SK-N-SH treated with all-trans-retinoic acid at 6 μM for 48 hours (cell line): ENCODE measurements at regions not wholly inside any gene's neighbourhood (a gene's known extent, or its start where the extent isn't known, plus 50 kb on each side); places are given as distances from the start of the nearest gene placed in this dataset.

Experiments used
- BACH2 ChIP-seq: fragments of 250-450 bp; sonication (Bioruptor Pico); IDR thresholded peaks from 2 replicates; pipeline ENCODE4 v1.9.0; 2021; ENCODE audit warnings: mild to moderate bottlenecking, borderline replicate concordance
- CSRNP3 ChIP-seq: fragments of 250-450 bp; sonication (Bioruptor Pico); IDR thresholded peaks from 2 replicates; pipeline ENCODE4 v1.5.1; 2021; ENCODE audit warnings: mild to moderate bottlenecking, moderate library complexity
- ESRRG ChIP-seq: fragments of 250-450 bp; sonication (Bioruptor Pico); IDR thresholded peaks from 2 replicates; pipeline ENCODE4 v1.6.1; 2021; ENCODE audit warnings: mild to moderate bottlenecking
- TSHZ2 ChIP-seq: fragments of 250-450 bp; sonication (Bioruptor Pico); IDR thresholded peaks from 2 replicates; pipeline ENCODE4 v1.5.0; 2020; ENCODE audit warnings: mild to moderate bottlenecking, moderate library complexity
- ZFP3 ChIP-seq: fragments of 250-450 bp; sonication (Bioruptor Pico); IDR thresholded peaks from 2 replicates; pipeline ENCODE4 v1.5.0; 2020; ENCODE audit warnings: mild to moderate bottlenecking, moderate library complexity
- ZFP30 ChIP-seq: fragments of 450-650 bp; formaldehyde crosslinking; IDR thresholded peaks from 2 replicates; pipeline ENCODE4 v1.5.0; 2022; ENCODE audit warnings: mild to moderate bottlenecking, moderate library complexity
- TF ChIP-seq, protein P1 (sequence below): fragments of 250-450 bp; sonication (Bioruptor Pico); IDR thresholded peaks from 2 replicates; pipeline ENCODE4 v1.8.0; 2020; ENCODE audit warnings: mild to moderate bottlenecking, moderate library complexity, borderline replicate concordance
- TF ChIP-seq, protein P2 (sequence below): fragments of 250-450 bp; sonication (Bioruptor Pico); IDR thresholded peaks from 2 replicates; pipeline ENCODE4 v1.5.1; 2020; ENCODE audit warnings: low read depth, mild to moderate bottlenecking, moderate library complexity

DNA sequence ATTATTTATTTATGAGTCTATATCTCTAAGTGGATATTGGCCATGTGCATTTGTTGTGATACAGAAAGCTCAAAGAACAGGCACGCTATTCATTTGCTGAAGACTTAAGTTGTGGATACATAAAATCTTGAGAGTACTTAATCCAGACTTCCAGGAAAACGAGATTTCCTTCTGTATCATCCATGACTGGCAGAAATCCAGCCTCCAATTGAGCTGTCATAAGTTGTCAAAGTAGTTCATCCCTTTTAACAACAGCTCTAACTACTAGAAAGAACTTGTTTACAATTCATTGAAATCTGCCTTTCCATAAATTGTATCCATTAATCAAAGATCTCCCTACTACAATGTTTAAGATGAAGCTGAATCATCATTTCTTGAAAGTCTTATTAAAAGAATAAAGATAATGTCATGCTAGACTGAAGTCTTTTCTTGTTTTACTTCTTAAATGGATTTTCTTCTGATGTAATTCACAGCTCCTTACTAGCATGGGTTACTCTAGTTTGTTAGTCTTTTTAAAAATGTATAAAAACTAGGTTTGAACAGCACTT lies 447.3 kb upstream of the CITED2 start:
- TF ChIP-seq, protein P1, sequence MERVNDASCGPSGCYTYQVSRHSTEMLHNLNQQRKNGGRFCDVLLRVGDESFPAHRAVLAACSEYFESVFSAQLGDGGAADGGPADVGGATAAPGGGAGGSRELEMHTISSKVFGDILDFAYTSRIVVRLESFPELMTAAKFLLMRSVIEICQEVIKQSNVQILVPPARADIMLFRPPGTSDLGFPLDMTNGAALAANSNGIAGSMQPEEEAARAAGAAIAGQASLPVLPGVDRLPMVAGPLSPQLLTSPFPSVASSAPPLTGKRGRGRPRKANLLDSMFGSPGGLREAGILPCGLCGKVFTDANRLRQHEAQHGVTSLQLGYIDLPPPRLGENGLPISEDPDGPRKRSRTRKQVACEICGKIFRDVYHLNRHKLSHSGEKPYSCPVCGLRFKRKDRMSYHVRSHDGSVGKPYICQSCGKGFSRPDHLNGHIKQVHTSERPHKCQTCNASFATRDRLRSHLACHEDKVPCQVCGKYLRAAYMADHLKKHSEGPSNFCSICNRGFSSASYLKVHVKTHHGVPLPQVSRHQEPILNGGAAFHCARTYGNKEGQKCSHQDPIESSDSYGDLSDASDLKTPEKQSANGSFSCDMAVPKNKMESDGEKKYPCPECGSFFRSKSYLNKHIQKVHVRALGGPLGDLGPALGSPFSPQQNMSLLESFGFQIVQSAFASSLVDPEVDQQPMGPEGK (CRISPR knock-in tag): no peak
- TF ChIP-seq ESRRG (CRISPR knock-in tag): no peak
- TF ChIP-seq BACH2 (CRISPR knock-in tag): no peak
- TF ChIP-seq ZFP30: no peak
- no peak for TF ChIP-seq ZFP3 (CRISPR knock-in tag)
- TF ChIP-seq TSHZ2: no peak
- TF ChIP-seq CSRNP3: no peak
- TF ChIP-seq, protein P2, sequence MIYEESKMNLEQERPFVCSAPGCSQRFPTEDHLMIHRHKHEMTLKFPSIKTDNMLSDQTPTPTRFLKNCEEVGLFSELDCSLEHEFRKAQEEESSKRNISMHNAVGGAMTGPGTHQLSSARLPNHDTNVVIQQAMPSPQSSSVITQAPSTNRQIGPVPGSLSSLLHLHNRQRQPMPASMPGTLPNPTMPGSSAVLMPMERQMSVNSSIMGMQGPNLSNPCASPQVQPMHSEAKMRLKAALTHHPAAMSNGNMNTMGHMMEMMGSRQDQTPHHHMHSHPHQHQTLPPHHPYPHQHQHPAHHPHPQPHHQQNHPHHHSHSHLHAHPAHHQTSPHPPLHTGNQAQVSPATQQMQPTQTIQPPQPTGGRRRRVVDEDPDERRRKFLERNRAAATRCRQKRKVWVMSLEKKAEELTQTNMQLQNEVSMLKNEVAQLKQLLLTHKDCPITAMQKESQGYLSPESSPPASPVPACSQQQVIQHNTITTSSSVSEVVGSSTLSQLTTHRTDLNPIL (CRISPR knock-in tag): no peak
